Endothelial cell of umbilical vein (primary cell): ENCODE measurements at regions not wholly inside any gene's neighbourhood (a gene's known extent, or its start where the extent isn't known, plus 50 kb on each side); places are given as distances from the start of the nearest gene placed in this dataset.

ENCODE experiments used
- BruUV-seq: library from RNA; stranded (reverse); fragments of 400-500 nt; replicated peaks from 2 replicates; lab custom pipeline; 2021; lab: Mats Ljungman, UMichigan
- CTCF ChIA-PET: fragments of 300-600, 350-600 bp; sonication (Branson Sonifier 250); formaldehyde crosslinking; loops from one replicate; lab custom pipeline; 2021; ENCODE audit warnings: antibody characterized with exemption, inconsistent platforms; lab: Charles Lee
- POLR2A ChIA-PET: fragments of 300-600, 350-600 bp; sonication (Branson Sonifier 250); formaldehyde crosslinking; loops from one replicate; lab custom pipeline; 2021; ENCODE audit warnings: antibody characterized with exemption, inconsistent platforms; lab: Charles Lee
- DNase-seq: peaks from one replicate; pipeline ENCODE4 v3.0.0-alpha.2; 2011; ENCODE audit warnings: low read depth, low spot score
- FAIRE-seq: peaks from 2 replicates; lab custom pipeline; 2011; peaks lifted over from hg19 to GRCh38; lab: Jason Lieb, UNC
- H2AFZ ChIP-seq: 2 replicates; pipeline ENCODE4 v1.6.0; 2012; ENCODE audit warnings: low read depth, low read length, control low read depth, inconsistent platforms
- H3K27ac ChIP-seq: 2 replicates; pipeline ENCODE4 v1.5.1; 2011; ENCODE audit warnings: low read depth, mild to moderate bottlenecking, control low read depth, low read length, moderate library complexity; ENCODE audit not compliant: insufficient read depth
- H3K27me3 ChIP-seq, 2 experiments: 2 replicates each; pipeline versions ENCODE4 v1.6.0 to v1.6.1; 2011; ENCODE audit warnings: low read length in 2 of 2, mixed read lengths in 1 of 2; ENCODE audit not compliant: control insufficient read depth in 2 of 2, insufficient read depth in 2 of 2
- H3K36me3 ChIP-seq, 2 experiments: 2 replicates in 1 of 2; 3 replicates in 1 of 2; pipeline ENCODE4 v1.5.1; 2011; ENCODE audit warnings: low read length in 2 of 2, mild to moderate bottlenecking in 1 of 2, moderate library complexity in 1 of 2; ENCODE audit not compliant: control insufficient read depth in 2 of 2, insufficient read depth in 2 of 2; ENCODE audit errors: extremely low read depth in 1 of 2
- H3K4me1 ChIP-seq: 3 replicates; pipeline ENCODE4 v1.5.1; 2011; ENCODE audit warnings: mild to moderate bottlenecking, low read length; ENCODE audit not compliant: control insufficient read depth, insufficient read depth; ENCODE audit errors: extremely low read depth
- H3K4me2 ChIP-seq: 2 replicates; pipeline ENCODE4 v1.6.1; 2011; ENCODE audit warnings: low read length, control low read depth, mixed read lengths; ENCODE audit not compliant: insufficient read depth
- H3K4me3 ChIP-seq, 3 experiments: fragments of 200-600 bp in 1 of 3; sonication (generic), shearing (Covaris generic) in 1 of 3; replicated peaks in 1 of 3; 2 replicates each; pipeline ENCODE4 v1.5.1; 2011 to 2016; ENCODE audit warnings: control low read depth in 3 of 3, low read length in 3 of 3, mild to moderate bottlenecking in 2 of 3, inconsistent platforms in 1 of 3, low read depth in 1 of 3, moderate library complexity in 1 of 3; ENCODE audit not compliant: insufficient read depth in 1 of 3
- H3K79me2 ChIP-seq: 2 replicates; pipeline ENCODE4 v1.6.0; 2012; ENCODE audit warnings: low read length, inconsistent platforms; ENCODE audit not compliant: control insufficient read depth, insufficient read depth
- H3K9ac ChIP-seq: replicated peaks from 2 replicates; pipeline ENCODE3; 2011; ENCODE audit warnings: low read length, control low read depth; ENCODE audit not compliant: insufficient read depth; ENCODE audit errors: extremely low read depth
- H3K9me1 ChIP-seq: replicated peaks from 3 replicates; pipeline ENCODE4 v1.6.0; 2011; ENCODE audit warnings: mild to moderate bottlenecking, low read length; ENCODE audit not compliant: control insufficient read depth, insufficient read depth; ENCODE audit errors: extremely low read depth
- H3K9me3 ChIP-seq: replicated peaks from 2 replicates; pipeline ENCODE4 v1.5.1; 2012; ENCODE audit warnings: low read length, inconsistent platforms; ENCODE audit not compliant: control insufficient read depth, insufficient read depth
- H4K20me1 ChIP-seq: replicated peaks from 2 replicates; pipeline ENCODE3; 2011; ENCODE audit warnings: mild to moderate bottlenecking, low read length; ENCODE audit not compliant: control insufficient read depth, insufficient read depth; ENCODE audit errors: extremely low read depth
- EZH2 ChIP-seq: IDR thresholded peaks from 2 replicates; pipeline ENCODE4 v1.6.1; 2012; ENCODE audit warnings: borderline replicate concordance, low read depth, mild to moderate bottlenecking, moderate library complexity, low read length, inconsistent platforms; ENCODE audit not compliant: severe bottlenecking
- MYC ChIP-seq: IDR thresholded peaks from one replicate; pipeline ENCODE4 v1.6.1; 2011; ENCODE audit warnings: mild to moderate bottlenecking, low read depth, low read length
- dilution Hi-C: fragments of 300-500 bp; cut with MboI; formaldehyde crosslinking; loops from one replicate; pipeline ENCODE4 v1.15.0; 2019; ENCODE audit warnings: low sequenced_read_pairs; ENCODE audit not compliant: extremely low pct_ligation_motif_present
- intact Hi-C: fragments of 100-400 bp; cut with micrococcal nuclease; formaldehyde crosslinking; loops from one replicate; pipeline ENCODE4 v1.10.0; 2022
- TF ChIP-seq, protein P1 (sequence below), 2 donors: IDR thresholded peaks; 1 replicate in 1 of 2; 2 replicates in 1 of 2; pipeline ENCODE4 v1.5.1; 2011; ENCODE audit warnings: low read length in 2 of 2, mild to moderate bottlenecking in 2 of 2, moderate library complexity in 2 of 2, control low read depth in 1 of 2, inconsistent platforms in 1 of 2, low read depth in 1 of 2; ENCODE audit not compliant: insufficient read depth in 1 of 2; ENCODE audit errors: extremely low read depth in 1 of 2

DNA sequence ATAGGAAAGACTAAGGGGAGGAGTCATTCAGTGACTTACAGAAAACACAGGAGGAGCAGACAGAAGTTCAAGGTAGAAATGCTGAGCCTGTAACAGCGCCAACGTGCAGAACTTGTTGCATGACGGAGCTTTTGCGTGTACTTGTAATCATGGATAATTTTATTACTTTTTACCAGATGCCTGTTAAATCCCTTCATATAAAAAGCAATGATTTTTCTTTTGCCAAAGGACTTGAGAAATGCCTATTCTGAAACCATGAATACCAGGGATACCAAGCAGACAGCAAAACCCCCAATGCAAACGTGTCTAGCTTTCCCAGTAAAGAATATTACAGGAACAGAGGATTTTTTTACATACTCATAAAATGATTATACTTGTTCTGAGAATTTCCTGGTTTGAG is 163.6 kb upstream of the GSC start:
- Histone ChIP-seq H3K4me2 (no peak overlapping the region), H3K4me1 (no peaks in the 10 kb centered on the region), H3K36me3 (no peaks in the 10 kb centered on the region), H3K27me3 (no peaks in the 10 kb centered on the region), H2AFZ (no peak overlapping the region), H3K9me3 (no peaks in the 10 kb centered on the region), H3K9me1 (no peaks in the 10 kb centered on the region), H3K27ac (no peak overlapping the region), H3K79me2 (no peaks in the 10 kb centered on the region), H3K4me3 (no peak overlapping the region), H4K20me1 (no peaks in the 10 kb centered on the region), H3K9ac (no peak overlapping the region)
- no peak for FAIRE-seq
- intact Hi-C loops (no loop called here), dilution Hi-C loops (no loop called here)
- no peak for DNase-seq
- ChIA-PET POLR2A (no interaction called here), CTCF (no interaction called here)
- no TSS peak for BruUV-seq
- no peak for TF ChIP-seq MYC
- TF ChIP-seq, protein P1, sequence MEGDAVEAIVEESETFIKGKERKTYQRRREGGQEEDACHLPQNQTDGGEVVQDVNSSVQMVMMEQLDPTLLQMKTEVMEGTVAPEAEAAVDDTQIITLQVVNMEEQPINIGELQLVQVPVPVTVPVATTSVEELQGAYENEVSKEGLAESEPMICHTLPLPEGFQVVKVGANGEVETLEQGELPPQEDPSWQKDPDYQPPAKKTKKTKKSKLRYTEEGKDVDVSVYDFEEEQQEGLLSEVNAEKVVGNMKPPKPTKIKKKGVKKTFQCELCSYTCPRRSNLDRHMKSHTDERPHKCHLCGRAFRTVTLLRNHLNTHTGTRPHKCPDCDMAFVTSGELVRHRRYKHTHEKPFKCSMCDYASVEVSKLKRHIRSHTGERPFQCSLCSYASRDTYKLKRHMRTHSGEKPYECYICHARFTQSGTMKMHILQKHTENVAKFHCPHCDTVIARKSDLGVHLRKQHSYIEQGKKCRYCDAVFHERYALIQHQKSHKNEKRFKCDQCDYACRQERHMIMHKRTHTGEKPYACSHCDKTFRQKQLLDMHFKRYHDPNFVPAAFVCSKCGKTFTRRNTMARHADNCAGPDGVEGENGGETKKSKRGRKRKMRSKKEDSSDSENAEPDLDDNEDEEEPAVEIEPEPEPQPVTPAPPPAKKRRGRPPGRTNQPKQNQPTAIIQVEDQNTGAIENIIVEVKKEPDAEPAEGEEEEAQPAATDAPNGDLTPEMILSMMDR (IDR thresholded peaks at IDR 0.05; ENCODE audit: extremely low read depth in 1 of 2, insufficient read depth in 1 of 2, low read depth in 1 of 2, low read length in 2 of 2) = no peak

DNA sequence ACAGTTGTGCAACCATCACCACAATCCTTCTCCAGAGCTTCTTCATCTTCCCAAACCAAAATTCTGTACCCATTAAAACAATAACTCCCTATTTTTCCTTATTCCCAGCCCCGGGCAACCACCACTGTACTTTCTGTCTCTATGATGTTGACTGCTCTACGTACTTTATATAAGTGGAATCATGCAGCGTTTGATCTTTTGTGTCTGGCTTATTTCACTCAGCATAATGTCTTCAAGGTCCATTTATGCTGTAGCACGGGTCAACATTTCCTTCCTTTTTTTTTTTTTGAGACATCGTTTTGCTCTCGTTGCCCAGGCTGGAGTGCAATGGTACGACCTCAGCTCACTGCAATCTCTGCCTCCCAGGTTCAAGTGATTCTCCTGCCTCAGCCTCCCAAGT is 162.7 kb upstream of the GSC start:
- H3K9ac ChIP-seq = no peak overlapping the region
- no peak for FAIRE-seq
- no peak for DNase-seq
- ChIA-PET POLR2A (no interaction called here), CTCF (no interaction called here)
- no peak overlapping the region for H3K4me3 ChIP-seq
- TF ChIP-seq MYC (no peak), EZH2 (no peak)
- intact Hi-C loops = no loop called here
- H2AFZ ChIP-seq = no peak overlapping the region
- no peaks in the 10 kb centered on the region for H3K36me3 ChIP-seq
- no peaks in the 10 kb centered on the region for H3K9me3 ChIP-seq
- H3K27me3 ChIP-seq = no peaks in the 10 kb centered on the region
- H3K4me1 ChIP-seq = no peaks in the 10 kb centered on the region
- H3K79me2 ChIP-seq = no peaks in the 10 kb centered on the region
- no TSS peak for BruUV-seq
- dilution Hi-C loops = no loop called here
- H3K9me1 ChIP-seq = no peaks in the 10 kb centered on the region
- no peaks in the 10 kb centered on the region for H4K20me1 ChIP-seq
- H3K4me2 ChIP-seq = no peak overlapping the region
- H3K27ac ChIP-seq = no peak overlapping the region
